ENCODE measurements at regions not wholly inside any gene's neighbourhood (a gene's known extent, or its start where the extent isn't known, plus 50 kb on each side); places are given as distances from the start of the nearest gene placed in this dataset.

DNA sequence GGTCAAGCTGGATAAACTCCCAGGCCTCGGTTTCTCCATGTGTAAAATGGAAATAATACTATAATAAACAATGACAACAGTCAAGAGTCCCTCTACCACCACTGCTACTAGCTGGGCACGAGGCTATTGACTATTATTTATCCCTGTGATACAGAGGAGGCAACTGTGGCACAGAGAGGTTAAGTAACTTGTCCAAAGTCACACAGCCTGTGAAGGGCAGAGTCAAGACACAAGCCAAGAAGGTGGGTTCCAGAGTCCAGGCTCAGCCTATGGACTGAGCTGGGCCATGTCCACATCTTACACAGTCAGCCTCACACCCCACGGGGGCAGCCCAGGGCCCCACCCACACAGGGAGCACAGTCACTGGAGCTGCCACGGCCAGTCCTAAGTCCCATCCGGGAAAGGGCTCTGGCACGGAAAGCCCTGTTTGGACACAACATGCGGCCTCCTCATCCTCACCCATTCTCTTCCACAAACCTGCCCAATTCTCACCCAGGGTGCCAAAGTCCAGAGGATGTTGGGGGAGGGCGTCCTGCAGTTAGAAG, 384.0 kb downstream of the SHANK2 start:
- TF ChIP-seq EZH2phosphoT487 (IDR thresholded peaks at IDR 0.05): no peak
- TF ChIP-seq, protein P1, sequence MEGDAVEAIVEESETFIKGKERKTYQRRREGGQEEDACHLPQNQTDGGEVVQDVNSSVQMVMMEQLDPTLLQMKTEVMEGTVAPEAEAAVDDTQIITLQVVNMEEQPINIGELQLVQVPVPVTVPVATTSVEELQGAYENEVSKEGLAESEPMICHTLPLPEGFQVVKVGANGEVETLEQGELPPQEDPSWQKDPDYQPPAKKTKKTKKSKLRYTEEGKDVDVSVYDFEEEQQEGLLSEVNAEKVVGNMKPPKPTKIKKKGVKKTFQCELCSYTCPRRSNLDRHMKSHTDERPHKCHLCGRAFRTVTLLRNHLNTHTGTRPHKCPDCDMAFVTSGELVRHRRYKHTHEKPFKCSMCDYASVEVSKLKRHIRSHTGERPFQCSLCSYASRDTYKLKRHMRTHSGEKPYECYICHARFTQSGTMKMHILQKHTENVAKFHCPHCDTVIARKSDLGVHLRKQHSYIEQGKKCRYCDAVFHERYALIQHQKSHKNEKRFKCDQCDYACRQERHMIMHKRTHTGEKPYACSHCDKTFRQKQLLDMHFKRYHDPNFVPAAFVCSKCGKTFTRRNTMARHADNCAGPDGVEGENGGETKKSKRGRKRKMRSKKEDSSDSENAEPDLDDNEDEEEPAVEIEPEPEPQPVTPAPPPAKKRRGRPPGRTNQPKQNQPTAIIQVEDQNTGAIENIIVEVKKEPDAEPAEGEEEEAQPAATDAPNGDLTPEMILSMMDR (IDR thresholded peaks at IDR 0.05): no peak
- TF ChIP-seq EZH2 (IDR thresholded peaks at IDR 0.05): no peak

Data from neural progenitor cell (in vitro differentiated cells).